GM12874 (cell line): ENCODE measurements at regions not wholly inside any gene's neighbourhood (a gene's known extent, or its start where the extent isn't known, plus 50 kb on each side); places are given as distances from the start of the nearest gene placed in this dataset.

ENCODE experiments used
- CTCF ChIP-seq: IDR thresholded peaks from 2 replicates; pipeline ENCODE4 v1.5.1; 2011; ENCODE audit warnings: low read depth, mild to moderate bottlenecking, control low read depth, low read length, moderate library complexity; ENCODE audit not compliant: insufficient read depth

GRCh38 chr12:30874455-30875321 is 51.9 kb upstream of the TSPAN11 start:
- TF ChIP-seq CTCF, result no peak

GRCh38 chr12:30870491-30871265 is 55.9 kb upstream of the TSPAN11 start:
- no peak for TF ChIP-seq CTCF

GRCh38 chr12:30867415-30867814 is 59.1 kb upstream of the TSPAN11 start:
- no peak for TF ChIP-seq CTCF

- no peak for TF ChIP-seq CTCF
These were observed 60.3 kb upstream of the TSPAN11 start for GRCh38 chr12:30866256-30866655.

- no peak for TF ChIP-seq CTCF
These were observed 62.7 kb upstream of the TSPAN11 start for GRCh38 chr12:30863839-30864238.

DNA sequence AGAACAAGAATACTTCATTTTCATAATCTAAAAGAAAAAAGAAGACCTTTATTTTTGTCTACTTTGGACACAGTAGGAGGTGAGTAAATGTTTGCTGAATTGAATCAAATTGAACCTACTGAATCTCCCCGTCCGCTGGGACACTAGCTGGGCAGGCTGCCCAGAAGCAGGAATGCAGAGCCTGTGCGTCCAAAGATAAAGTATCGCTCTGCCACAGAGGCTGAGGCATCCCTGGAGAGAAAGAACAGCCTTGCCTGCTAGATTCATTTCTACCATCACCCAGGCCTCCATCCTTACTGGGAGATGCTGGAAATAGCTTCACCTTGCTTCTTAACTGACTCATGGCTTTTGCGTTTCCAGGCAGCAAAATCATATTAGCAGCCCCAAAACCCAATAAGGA is 64.1 kb upstream of the TSPAN11 start:
- TF ChIP-seq CTCF, result no peak

- TF ChIP-seq CTCF, result no peak
These were observed 67.3 kb upstream of the TSPAN11 start for GRCh38 chr12:30859226-30859625.
